GM18517 (cell line): ENCODE measurements at regions not wholly inside any gene's neighbourhood (a gene's known extent, or its start where the extent isn't known, plus 50 kb on each side); places are given as distances from the start of the nearest gene placed in this dataset.
"Not testable (repeated sequence)": the region's sequence is repeated elsewhere in the genome, so short reads cannot be mapped to it uniquely, and the experiment has no call there.

ENCODE experiments used
- ATAC-seq: cut with Tn5 transposase; IDR thresholded peaks from one replicate; pipeline ENCODE4 v1.9.1; 2021; ENCODE audit warnings: mild to moderate bottlenecking, moderate library complexity; ENCODE audit not compliant: unreplicated experiment

- ATAC-seq: no peak
These were observed 488.2 kb upstream of the NRG3 start for GRCh38 chr10:81386817-81387216.

- ATAC-seq: no peak
These were observed 471.5 kb upstream of the NRG3 start for GRCh38 chr10:81403451-81403850.

- no peak for ATAC-seq
These were observed 469.6 kb upstream of the NRG3 start for GRCh38 chr10:81405399-81405798.

GRCh38 chr10:81414038-81414437, 461.0 kb upstream of the NRG3 start:
- ATAC-seq: no peak

- ATAC-seq: no peak
These were observed 448.3 kb upstream of the NRG3 start for GRCh38 chr10:81426722-81427121.

- no peak for ATAC-seq
These were observed 446.4 kb upstream of the NRG3 start for GRCh38 chr10:81428456-81429134.

GRCh38 chr10:81439445-81439844, 435.5 kb upstream of the NRG3 start:
- no peak for ATAC-seq

GRCh38 chr10:81441624-81442023, 433.4 kb upstream of the NRG3 start:
- not testable (repeated sequence) for ATAC-seq

- ATAC-seq: no peak
These were observed 430.6 kb upstream of the NRG3 start for GRCh38 chr10:81444242-81444929.

- no peak for ATAC-seq
These were observed 424.3 kb upstream of the NRG3 start for GRCh38 chr10:81450651-81451050.

GRCh38 chr10:81472927-81473470, 402.0 kb upstream of the NRG3 start:
- no peak for ATAC-seq

GRCh38 chr10:81473755-81474154, 401.2 kb upstream of the NRG3 start:
- ATAC-seq: no peak

GRCh38 chr10:81479316-81479715, 395.7 kb upstream of the NRG3 start:
- ATAC-seq: no peak

GRCh38 chr10:81496626-81497025, 378.4 kb upstream of the NRG3 start:
- ATAC-seq: no peak

- ATAC-seq: no peak
These were observed 376.9 kb upstream of the NRG3 start for GRCh38 chr10:81498011-81498551.

GRCh38 chr10:81502677-81503359, 372.2 kb upstream of the NRG3 start:
- ATAC-seq: no peak

GRCh38 chr10:81505777-81506176, 369.2 kb upstream of the NRG3 start:
- not testable (repeated sequence) for ATAC-seq

- no peak for ATAC-seq
These were observed 360.2 kb upstream of the NRG3 start for GRCh38 chr10:81514811-81515210.

- no peak for ATAC-seq
These were observed 354.3 kb upstream of the NRG3 start for GRCh38 chr10:81520688-81521087.

- no peak for ATAC-seq
These were observed 350.5 kb upstream of the NRG3 start for GRCh38 chr10:81524467-81524866.

GRCh38 chr10:81532403-81532802, 342.6 kb upstream of the NRG3 start:
- no peak for ATAC-seq
